AG04450 (cell line): ENCODE measurements at regions not wholly inside any gene's neighbourhood (a gene's known extent, or its start where the extent isn't known, plus 50 kb on each side); places are given as distances from the start of the nearest gene placed in this dataset.

ENCODE experiments used
- CTCF ChIA-PET: fragments of 300-600, 350-600 bp; formaldehyde crosslinking; extraction: SDS; loops from one replicate; lab custom pipeline; 2022; ENCODE audit warnings: antibody characterized with exemption, inconsistent platforms; lab: Charles Lee
- POLR2A ChIA-PET: fragments of 350-600 bp; formaldehyde crosslinking; extraction: SDS; loops from one replicate; lab custom pipeline; 2021; ENCODE audit warnings: antibody characterized with exemption, inconsistent platforms; lab: Yijun Ruan, JAX
- DNase-seq: peaks from one replicate; pipeline ENCODE4 v3.0.0-alpha.2; 2011; ENCODE audit warnings: low read depth, low spot score
- H3K27ac ChIP-seq: one replicate; pipeline ENCODE4 v1.5.1; 2012; ENCODE audit warnings: low read depth, low read length, control low read depth
- H3K27me3 ChIP-seq: one replicate; pipeline ENCODE4 v1.6.0; 2012; ENCODE audit warnings: low read length; ENCODE audit not compliant: control insufficient read depth, insufficient read depth
- H3K4me3 ChIP-seq: 2 replicates; pipeline ENCODE4 v1.5.1; 2011; ENCODE audit warnings: mild to moderate bottlenecking, low read depth, low read length, control low read depth
- H3K9me3 ChIP-seq: 2 replicates; pipeline ENCODE4 v1.5.1; 2012; ENCODE audit warnings: low read length; ENCODE audit not compliant: control insufficient read depth, insufficient read depth
- TF ChIP-seq, protein P1 (sequence below): IDR thresholded peaks from 2 replicates; pipeline ENCODE4 v1.5.1; 2011; ENCODE audit warnings: low read depth, low read length, control low read depth, inconsistent platforms

DNA sequence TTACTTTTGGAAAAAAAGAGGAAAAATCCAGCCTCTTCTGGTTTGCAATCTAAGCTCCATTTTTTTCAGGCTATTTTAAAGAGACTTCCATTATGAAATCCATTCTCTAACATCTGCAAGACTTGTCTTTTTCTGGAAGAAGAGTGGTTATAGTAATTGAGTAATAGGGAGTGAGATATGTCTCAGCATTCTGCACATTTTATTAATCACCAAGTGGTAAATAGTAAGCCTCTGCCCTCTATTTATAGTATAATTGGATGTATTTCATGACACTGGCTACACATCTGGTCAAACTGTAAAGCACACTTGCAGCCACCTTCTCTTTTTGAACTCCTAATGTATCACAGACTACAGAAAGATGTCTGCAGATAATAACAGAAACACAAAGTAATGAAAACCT is 391.1 kb downstream of the ETS1 start:
- no peak overlapping the region for H3K4me3 ChIP-seq
- H3K27me3 ChIP-seq: peaks cover 2% of the 10 kb centered on the region
- H3K27ac ChIP-seq: no peak overlapping the region
- POLR2A ChIA-PET: no interaction called here
- CTCF ChIA-PET: interaction anchor here (0.7 to 1.6 kb wide), 3 partner anchors 22 to 304 kb away, joined by 3 to 4 read pairs (median 3); no protein-coding TSS in a partner anchor
- TF ChIP-seq, protein P1, sequence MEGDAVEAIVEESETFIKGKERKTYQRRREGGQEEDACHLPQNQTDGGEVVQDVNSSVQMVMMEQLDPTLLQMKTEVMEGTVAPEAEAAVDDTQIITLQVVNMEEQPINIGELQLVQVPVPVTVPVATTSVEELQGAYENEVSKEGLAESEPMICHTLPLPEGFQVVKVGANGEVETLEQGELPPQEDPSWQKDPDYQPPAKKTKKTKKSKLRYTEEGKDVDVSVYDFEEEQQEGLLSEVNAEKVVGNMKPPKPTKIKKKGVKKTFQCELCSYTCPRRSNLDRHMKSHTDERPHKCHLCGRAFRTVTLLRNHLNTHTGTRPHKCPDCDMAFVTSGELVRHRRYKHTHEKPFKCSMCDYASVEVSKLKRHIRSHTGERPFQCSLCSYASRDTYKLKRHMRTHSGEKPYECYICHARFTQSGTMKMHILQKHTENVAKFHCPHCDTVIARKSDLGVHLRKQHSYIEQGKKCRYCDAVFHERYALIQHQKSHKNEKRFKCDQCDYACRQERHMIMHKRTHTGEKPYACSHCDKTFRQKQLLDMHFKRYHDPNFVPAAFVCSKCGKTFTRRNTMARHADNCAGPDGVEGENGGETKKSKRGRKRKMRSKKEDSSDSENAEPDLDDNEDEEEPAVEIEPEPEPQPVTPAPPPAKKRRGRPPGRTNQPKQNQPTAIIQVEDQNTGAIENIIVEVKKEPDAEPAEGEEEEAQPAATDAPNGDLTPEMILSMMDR: no peak
- no peak for DNase-seq
- no peaks in the 10 kb centered on the region for H3K9me3 ChIP-seq

DNA sequence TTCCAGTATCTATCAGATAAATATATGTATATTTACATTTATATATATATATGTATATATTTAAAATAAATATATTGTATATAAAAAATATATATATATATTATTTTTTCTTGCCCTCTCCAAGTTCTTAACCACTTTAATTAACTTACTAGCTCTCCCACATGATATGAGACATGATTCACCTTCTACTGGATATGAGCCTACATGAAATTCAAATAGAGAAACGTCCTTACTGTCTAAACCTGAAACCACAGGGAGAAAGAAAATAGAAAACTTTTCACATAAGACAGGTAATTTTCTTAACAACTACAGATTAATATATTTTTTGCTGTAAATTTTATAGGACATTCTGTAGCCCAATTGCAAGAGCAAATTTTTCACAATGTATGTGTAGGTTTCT is 391.6 kb downstream of the ETS1 start:
- peaks cover 2% of the 10 kb centered on the region for H3K27me3 ChIP-seq
- ChIA-PET CTCF (interaction anchor here (0.7 to 1.6 kb wide), 3 partner anchors 22 to 305 kb away, joined by 3 to 4 read pairs (median 3); no protein-coding TSS in a partner anchor), POLR2A (no interaction called here)
- DNase-seq: no peak
- no peaks in the 10 kb centered on the region for H3K9me3 ChIP-seq
- H3K27ac ChIP-seq: no peak overlapping the region
- H3K4me3 ChIP-seq: no peak overlapping the region
- TF ChIP-seq, protein P1: no peak

GRCh38 chr11:128195057-128195751 is 392.2 kb downstream of the ETS1 start:
- ChIA-PET POLR2A (no interaction called here), CTCF (interaction anchor here (0.9 to 1.6 kb wide), 2 partner anchors 21 to 38 kb away, joined by 3 to 4 read pairs; no protein-coding TSS in a partner anchor)
- H3K27me3 ChIP-seq: peaks cover 2% of the 10 kb centered on the region
- no peak for DNase-seq
- H3K9me3 ChIP-seq: no peaks in the 10 kb centered on the region
- no peak overlapping the region for H3K4me3 ChIP-seq
- TF ChIP-seq, protein P1: no peak
- no peak overlapping the region for H3K27ac ChIP-seq

DNA sequence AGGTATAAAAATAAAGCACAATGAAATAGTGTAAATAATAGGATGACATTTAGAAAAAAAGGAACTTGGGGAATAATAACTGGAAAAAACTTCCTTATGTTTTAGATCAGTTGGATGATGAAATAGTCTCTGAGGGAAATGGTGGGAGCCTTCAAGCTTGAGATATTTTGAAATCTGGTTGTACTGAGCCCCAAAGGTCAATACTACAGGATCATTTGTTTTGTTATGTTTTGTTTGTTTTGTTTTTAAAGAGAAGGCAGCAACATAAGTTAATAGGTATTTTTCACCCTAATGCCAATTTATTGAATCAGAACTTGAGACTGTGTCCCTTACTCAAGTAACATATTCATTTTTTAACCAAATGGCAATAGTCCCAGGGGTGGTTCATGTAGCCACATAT is 393.1 kb downstream of the ETS1 start:
- H3K4me3 ChIP-seq: no peak overlapping the region
- TF ChIP-seq, protein P1: no peak
- POLR2A ChIA-PET: interaction anchor here (0.6 kb wide), 1 partner anchor 287 kb away, joined by 4 read pairs; no protein-coding TSS in a partner anchor
- H3K9me3 ChIP-seq: no peaks in the 10 kb centered on the region
- no peak overlapping the region for H3K27ac ChIP-seq
- H3K27me3 ChIP-seq: peaks cover 2% of the 10 kb centered on the region
- no peak for DNase-seq
- CTCF ChIA-PET: no interaction called here

DNA sequence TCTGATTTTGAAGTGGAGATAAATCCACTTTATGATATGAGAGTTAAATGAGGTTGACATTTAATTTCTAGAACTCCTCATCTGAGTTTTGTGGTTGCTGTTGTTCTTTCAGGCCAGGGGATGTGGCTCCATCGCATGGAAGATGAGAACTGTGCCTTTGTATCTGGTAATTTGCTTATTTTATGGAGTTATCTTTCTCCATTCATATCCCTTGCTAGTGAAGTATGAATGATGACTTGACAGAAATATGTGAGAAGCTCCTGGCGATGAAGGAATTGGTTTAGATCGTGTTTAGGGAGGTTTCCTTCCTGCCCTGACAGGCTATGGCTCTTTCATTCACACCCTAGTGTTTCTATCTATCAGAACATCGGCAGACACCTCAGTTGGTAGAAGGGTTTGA is 393.7 kb downstream of the ETS1 start:
- DNase-seq: no peak
- Histone ChIP-seq H3K27ac (no peak overlapping the region), H3K27me3 (peaks cover 2% of the 10 kb centered on the region), H3K9me3 (no peaks in the 10 kb centered on the region), H3K4me3 (no peak overlapping the region)
- TF ChIP-seq, protein P1: no peak
- POLR2A ChIA-PET: no interaction called here
- CTCF ChIA-PET: interaction anchor here (1.0 kb wide), 1 partner anchor 21 kb away, joined by 3 read pairs; no protein-coding TSS in a partner anchor
